MV-4-11 (cell line): ENCODE measurements at regions not wholly inside any gene's neighbourhood (a gene's known extent, or its start where the extent isn't known, plus 50 kb on each side); places are given as distances from the start of the nearest gene placed in this dataset.

ENCODE experiments used
- DNase-seq: peaks from one replicate; lab custom pipeline; 2025; lab: John Stamatoyannopoulos, UW

DNA sequence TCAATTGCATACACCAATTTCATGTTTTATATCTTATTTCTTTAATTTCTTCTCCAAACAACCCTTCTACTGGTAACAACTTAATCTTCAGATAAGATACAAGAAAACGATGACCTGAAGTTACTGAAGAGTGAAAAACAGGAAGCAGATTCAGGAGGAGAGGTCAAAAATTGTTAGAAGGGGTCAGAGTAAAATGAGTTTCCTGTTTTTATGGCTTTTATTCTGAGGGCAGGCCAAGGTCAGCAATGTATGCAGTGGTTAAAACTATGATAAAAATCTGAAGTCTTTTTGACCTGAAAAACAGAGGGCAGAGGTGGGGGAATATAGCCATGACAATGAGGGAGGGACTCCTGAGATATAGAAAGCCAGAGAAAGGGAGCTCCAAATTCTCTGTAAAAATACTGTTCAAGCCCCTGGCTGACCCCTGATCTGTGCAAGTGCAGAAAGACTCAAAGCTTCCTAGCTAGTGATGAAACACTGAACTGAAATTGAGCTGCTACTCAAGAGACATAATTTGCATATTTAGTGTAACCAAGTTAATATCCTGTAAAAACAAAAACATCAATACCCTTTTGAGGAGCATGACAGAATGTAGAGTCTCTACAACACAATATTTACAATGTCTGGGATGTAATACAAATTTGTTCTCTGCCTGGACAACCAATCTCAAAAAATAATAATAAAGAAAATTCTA lies 514.3 kb upstream of the SEL1L start:
- peak; percentile 55 for DNase-seq

DNA sequence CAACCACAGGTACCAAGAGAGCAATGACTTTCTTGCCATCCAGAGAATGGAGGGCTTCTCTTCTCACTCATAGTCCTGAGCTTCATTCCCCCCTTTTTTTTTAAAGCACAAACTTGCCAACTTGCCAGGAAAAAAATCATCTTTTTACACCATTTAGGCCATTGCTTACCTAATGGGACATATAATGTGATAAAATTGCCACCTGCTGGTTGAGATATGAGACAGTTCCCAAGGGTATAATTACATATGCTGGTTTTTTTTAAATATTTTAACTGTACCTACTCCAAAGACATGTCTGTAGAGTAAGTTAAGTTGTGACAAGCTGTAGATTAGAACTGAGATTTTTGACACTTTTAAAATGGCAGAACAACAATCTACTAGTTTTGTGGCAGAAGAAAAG lies 519.1 kb upstream of the SEL1L start:
- no peak for DNase-seq

DNA sequence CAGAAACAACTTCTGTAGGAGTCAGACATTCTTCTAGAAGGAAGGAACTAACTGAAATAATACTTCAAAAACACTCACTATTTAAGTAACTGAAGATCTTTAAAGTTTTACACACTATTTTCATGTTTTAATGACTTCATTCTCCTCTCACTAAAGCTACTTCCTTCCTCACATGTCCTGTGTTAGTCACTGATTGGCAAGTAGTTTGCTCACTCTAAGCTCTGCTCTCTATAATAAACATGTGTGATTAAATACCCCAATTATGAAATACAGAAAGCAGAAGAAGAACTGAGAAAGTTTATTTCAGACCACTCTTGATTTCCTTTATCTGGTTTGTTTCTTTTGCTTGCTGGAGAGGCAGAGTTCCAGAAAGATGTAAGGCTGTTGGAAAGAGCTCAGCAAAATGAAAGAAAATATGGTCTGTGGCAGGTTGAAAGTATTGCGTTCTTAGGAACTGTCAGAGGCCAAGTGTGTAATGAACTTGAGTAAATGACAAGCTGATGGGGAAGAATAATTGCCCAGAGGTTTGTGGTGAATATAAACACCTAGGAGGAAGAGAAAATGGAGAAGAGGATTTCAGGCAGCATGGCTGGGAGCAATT lies 522.0 kb upstream of the SEL1L start:
- peak; percentile 95 for DNase-seq

DNA sequence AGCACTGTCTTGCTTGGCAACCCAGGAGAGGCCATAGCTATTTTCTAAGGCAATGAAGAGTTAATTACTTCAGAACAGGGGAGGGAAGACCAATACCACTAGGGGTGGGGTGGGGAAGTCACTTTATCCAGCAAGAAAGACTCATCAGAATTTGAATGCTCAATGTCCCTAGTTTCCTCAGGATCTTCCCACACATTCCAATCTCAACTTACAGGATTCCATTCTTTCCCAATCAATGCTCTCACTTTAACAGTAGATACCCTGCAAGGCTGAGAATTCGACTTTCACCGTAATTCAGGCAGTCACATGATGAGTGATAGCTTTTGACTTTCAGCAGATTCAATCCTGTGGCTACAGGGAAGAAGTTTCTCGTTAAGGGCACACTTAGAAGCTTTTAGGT lies 526.6 kb upstream of the SEL1L start:
- no peak for DNase-seq

DNA sequence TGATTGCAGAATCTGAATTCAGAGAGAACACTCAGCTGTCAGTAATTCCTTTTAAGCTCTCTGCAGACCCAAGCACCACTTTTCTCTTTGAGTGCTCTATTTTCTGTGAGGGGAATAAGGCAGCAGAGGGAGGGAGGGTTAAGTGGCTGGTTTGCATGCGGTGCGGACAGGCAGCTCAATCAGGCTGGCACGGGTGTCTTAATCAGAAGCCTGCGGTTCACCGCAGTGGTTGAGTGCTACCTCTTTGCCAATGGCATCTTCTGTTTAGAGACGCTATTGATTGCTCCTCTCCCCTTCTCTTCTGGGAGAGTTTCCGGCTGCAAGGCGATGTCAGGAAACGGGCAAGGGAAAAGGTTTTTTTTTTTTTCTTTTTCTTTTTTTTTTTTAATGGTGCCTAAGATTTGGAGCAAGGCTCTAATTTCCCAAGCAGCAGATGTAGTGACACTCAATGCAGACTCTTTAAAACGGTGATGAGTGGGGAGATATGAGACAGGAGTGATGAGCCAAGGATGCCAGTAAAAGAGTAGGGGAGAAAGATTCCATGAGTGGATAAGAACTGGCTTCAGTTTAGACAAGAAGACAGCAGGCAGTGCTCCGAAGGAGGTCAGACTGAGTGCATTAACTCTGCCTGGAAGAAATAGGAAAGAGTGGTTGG lies 533.7 kb upstream of the SEL1L start:
- DNase-seq, result no peak

DNA sequence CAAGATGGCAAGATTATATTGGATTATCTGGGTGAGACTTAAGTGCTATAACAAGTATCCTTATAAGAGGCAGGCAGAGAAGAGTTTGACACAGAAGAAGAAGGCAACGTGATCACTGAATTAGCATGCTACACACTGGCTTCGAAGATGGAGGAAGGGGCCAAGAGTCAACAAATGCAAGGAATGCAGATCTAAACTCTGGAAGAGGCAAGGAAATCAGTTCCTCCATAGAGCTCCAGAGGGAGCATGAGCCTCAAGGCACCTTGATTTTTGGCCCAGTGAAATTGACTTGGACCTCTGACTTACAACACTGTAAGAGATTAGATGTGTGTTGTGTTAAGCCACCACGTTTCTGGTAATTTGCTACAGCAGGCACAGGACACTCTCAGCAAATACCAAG lies 536.4 kb upstream of the SEL1L start:
- DNase-seq, result no peak

DNA sequence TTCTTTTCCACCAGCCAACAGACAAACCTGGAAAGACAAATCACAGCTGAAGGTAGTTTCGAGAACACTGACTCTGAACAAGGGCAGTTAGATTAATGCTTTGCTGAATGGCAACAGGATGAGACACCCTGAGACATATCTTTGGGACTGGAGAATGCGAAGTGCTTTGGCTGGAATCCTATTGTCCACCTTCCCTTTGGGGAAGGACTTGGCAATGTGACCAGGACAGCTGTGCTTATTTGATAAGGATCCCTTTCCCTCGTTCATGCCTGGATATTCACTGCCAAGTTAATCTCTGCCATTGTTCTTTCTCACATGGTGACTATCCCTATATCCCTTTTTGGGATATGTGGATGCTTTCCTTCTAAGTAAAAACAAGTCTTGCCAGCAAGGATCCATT lies 537.1 kb upstream of the SEL1L start:
- DNase-seq, result no peak

DNA sequence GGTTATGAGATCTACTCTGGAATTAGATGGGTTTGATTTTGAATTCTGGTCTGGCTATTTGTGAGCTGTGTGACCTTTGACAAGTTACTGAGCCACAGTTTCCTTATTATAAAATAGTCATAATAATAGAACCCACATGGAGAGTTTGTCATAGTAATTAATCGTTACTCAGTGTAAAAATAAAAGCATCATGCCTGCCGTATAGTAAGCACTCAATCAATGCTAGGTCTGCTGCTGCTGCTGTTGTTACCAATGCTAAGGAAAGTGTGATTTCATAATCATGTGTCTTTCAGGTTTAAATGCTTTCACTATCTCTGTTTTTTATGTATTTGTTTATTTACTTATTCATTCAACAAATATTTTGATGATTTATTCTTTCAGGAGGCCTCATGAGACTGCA lies 539.9 kb upstream of the SEL1L start:
- no peak for DNase-seq

DNA sequence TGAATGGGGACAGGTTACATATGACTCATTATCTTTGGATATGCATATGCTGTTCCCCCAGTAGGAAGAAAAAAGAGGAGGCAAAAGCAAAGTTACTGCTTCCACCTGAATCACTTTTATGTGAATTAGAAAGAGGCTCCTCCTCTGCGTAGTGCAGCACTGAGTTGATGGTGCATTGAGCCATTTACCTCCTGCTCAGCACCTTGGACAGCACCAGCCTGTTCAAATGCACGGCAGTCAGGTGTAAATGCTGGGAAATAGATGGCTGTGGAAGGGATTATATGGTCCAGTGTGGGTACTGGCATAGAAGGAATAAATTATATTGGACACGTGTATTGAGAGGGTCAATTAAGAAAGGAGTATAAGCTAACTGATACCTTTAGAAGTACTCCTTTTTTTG lies 541.9 kb upstream of the SEL1L start:
- DNase-seq, result peak; percentile 5

DNA sequence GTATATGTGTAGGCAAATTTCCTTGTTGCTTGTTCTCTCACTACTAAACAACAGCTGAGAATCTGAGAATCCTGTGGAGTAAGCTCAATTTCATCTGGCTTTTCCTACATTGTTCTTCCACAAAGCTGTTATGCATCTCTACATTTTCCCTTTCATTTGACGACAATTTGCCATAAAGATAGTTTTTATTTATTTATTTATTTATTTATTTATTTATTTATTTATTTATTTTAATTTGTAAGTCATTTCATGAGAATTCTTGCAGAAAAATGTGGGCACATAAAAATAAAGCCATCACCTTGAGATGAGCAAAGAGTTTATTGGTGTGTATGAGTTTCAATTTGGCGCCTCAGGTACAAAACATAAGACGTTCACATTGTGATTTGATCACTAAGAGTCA lies 545.9 kb upstream of the SEL1L start:
- DNase-seq, result no peak

DNA sequence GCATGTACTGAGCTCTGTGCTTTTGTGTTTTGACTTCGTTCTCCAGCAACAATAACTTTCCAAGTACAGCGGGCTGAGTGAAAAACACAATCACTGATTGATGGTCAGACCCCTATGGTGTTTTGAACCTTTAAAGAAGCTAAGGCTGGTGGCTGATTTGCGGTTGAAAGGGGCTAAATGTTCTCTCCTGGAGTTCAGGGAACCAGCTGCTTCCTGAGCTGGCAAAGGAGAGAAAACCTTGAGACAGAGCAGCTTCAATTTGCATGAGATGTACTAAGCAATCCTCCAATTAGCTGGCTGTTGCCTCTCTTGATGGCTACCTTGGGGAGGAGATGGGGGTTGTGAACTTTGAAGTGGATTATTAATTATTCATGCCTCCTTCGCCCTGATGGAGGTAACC lies 546.7 kb upstream of the SEL1L start:
- DNase-seq, result no peak

DNA sequence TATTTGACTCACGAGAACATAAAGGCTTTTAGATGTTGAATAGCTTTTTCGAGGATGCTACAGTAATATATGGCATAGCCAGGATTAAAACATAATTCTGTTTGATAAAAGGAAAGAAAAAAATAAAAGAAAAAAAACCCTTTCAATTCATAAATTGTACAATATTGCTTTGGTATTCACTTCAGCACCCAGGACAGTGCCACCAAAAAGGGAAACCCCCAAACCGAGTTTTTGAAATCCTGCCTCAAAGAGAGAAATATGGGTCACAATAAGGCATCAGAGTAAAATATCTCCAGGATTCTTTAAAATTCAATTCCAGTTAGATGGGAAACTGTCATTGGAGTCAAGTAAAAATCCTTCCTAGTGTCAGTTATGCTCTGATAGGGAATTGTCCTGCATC lies 551.2 kb upstream of the SEL1L start:
- no peak for DNase-seq

DNA sequence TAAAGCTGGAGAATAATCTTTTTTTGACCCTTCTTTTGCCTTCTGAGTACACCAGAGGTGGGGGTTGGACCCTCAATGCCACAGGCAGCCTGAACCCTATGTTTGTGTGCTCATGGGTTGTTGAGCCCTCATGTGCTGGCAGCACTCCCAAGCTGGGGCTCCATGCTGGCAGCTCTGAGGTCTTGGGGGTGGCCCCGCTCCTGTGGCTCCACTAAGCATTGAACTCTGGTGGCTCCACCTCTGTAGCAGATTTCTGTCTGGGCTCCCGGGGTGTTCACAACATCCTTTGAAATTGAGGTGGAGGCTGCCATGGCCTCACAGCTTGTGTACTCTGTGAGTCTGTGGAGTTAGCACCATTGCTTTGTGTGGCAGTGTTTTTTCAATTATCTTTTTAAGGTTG lies 557.4 kb upstream of the SEL1L start:
- DNase-seq, result no peak

DNA sequence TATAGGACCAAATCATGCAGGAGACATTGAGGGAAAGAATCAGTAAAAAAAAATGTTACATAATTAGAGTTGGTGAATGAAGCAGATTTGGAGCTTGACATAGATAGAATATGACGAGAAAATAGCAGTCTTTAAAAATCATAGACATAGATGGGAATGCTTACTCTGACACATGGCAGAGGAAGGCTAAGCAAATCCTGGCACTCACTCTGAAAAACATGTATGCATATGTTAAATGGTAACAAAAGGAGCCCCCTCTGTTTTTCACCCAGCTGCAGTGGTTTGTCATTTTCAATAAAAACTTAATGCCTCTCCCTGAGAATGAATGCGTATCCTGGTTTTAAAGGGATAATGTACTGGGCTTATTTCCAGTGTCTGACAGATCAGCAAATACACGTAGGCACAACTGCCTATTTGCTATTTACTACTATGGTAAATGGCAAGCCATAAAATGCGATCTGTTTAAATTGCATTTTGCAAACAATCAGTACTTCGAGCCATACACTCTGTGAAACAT lies 561.2 kb upstream of the SEL1L start:
- DNase-seq, result no peak

DNA sequence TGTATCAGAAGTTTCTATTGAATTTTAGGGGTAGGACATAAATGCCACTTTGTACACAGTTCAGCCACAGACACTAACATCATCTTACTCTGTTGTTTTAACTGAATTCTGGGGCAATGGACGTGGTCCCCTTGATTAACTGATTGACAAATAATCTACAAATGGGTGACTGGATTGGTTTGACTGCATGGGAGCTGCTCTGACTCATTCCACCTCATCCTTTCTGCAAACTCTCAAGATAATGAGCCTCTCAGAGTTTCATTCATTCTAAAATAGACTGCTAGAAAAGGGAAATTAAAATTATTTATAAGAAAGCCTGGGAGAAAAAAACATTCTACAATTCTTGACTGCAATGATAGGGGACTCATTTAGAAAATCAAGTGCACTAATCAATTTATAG lies 570.4 kb upstream of the SEL1L start:
- DNase-seq, result no peak

DNA sequence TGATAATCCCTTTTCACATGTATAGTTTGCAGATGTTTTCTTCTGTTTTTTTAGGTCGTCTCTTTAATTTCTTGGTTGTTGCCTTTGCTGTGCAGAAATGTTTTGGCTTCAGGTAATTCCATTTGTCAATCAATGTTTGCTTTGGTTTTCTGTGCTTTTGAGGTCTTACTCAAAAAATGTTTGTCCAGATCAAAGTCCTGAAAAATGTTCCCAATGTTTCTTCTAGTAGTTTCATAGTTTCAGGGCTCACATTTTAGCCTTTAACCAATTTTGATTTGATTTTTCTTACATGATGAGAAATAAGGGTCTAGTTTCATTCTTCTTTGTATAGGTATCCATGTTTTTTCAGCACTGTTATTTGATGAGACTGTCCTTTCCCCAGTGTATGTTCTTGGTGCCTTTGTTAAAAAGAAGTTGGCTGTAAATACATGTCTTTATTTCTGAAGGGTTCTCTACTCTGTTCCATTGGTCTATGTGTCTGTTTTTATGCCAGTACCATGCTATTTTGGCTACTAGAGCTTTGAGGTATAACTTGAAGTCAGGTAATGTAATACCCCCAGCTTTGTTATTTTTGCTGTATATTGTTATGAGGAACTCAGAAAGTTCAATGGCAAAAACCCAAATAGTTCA lies 578.7 kb upstream of the SEL1L start:
- no peak for DNase-seq

DNA sequence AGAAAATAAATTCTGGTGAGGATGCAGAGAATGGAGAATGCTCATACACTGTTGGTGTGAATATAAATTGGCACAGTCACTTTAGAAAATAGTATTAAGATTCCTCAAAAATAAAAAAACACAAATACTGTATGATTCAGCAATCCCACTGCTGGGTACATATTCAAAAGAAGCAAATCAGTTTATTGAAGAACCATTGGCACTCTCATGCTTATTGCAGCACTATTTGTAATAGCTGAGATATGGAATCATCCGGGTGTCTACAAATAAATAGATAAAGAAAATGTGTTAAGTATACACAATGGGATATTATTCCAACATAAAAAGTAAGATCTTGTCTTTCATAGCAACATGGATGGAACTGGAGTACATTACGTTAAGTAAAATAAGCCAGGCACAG lies 579.4 kb upstream of the SEL1L start:
- no peak for DNase-seq

DNA sequence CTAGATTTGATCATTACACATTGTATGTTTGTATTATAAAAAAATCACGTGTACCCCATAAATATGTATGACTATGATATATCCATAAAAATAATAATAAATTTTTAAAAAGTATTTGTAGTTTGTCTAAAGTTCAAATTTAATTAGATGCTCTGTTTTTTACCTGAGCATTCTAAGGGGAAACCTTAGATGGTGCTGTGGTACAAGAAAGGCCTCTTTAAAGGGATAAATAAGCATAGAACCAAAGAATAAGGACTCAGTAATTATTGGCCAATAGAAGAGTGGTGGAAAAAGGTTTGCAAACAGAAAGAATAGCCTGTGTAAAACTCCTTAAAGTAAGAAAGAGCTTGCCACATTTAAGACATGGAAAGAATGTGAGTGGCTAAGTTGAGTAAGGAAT lies 580.1 kb upstream of the SEL1L start:
- no peak for DNase-seq

DNA sequence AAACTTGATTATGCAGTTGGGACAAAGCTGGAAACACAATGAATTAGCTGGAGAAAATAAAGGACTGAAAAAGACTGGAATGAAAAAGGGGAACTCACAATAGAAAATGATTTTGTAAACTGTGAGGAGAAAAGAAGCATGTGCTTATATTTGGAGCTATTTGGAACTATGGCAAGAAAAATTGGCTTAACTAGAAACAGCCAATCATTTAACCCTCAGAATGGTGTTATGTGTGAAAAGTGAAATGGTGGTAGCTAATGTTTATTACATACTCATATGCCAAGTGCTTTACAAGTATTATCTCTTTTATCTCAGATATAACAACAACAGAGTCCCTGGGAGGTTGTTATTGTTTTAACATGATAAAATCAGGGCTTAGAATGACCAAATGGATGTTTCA lies 583.1 kb upstream of the SEL1L start:
- no peak for DNase-seq

DNA sequence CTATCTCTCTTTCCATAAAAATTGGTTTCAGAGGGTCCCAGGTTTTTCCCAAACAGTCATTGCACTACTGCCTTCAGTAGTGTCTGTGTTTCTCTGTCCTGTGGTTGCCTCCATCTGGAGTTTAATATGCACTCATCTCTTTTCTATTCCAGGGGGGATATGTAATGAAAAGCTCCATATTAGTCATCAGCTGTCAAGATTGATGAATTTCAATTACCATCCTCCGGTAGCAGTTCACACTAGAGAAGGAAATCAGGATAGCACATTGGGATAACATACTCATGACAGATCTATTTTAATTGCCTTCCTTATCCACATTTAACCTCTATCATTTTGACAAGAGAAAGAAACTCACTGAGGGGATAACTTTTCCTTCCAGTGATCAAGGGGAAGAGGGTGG lies 589.0 kb upstream of the SEL1L start:
- DNase-seq, result no peak

DNA sequence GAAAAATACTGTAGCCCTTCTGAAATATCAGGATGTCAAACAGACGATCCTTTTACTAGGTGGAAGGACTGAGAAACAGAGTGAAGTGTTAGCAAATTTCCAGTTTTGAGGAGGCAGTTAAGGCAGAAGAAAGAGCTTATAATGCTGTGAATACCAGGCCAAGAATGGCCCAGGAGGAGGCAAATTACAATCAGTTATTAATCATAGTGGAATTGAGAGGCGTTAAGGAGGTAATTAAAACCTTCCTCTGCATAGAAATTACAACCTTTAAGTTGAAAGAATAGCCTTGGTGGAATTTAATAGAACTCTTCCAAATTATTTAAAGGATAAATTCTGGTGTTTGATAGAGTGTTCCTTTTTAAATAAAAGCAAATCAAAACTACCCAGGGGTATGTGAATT lies 590.9 kb upstream of the SEL1L start:
- no peak for DNase-seq

DNA sequence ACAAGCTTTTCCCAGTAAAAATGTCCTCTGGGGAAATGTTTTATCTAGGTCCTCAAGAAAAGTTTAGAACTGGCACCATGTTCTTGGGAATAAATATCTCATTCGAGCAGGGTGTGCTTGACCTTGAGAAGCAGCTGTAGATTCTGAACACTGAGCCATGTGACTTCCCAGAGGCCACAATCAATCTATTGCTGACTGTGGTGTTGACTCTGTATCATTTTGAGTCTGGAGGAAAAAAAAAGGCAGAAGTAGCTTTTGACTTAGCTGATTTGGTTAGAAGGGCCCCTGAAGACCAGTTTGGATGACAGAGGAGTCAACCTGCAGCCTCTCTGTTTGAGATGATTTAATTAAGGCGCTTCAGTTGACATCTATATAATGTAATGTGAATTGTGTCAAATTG lies 592.4 kb upstream of the SEL1L start:
- DNase-seq, result no peak

DNA sequence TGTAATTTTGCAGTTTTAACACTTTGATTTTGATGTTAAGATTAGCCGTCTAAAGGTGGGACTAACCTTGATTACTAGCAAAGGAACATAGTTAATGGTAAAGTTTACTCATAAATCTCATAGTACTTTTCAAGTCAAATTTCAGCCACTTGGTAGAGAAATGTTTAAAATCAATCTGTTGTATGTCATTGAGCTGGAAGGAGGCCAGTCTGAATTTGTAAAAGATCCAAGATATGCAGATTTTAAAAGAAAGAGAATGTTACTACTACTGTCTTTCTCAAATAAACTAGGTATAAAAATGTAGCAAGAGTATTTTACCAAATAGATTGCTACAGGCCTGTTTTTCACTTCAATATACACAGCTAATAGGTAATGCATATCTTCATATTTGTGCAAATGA lies 600.8 kb upstream of the SEL1L start:
- no peak for DNase-seq
